IMR-90 (cell line): ENCODE measurements at regions not wholly inside any gene's neighbourhood (a gene's known extent, or its start where the extent isn't known, plus 50 kb on each side); places are given as distances from the start of the nearest gene placed in this dataset.

Experiments
- ATAC-seq: fragments of 200-7000 bp; cut with Tn5 transposase; 2 replicates; pipeline ENCODE4 v1.9.1; 2020; ENCODE audit warnings: low read depth, mild to moderate bottlenecking, moderate library complexity
- BruUV-seq: library from RNA; stranded (reverse); fragments of 400-500 nt; replicated peaks from 2 replicates; lab custom pipeline; 2021; lab: Mats Ljungman, UMichigan
- CTCF ChIA-PET: fragments of 300-600 bp; formaldehyde crosslinking; extraction: SDS; loops from one replicate; lab custom pipeline; 2021; ENCODE audit warnings: antibody characterized with exemption; lab: Yijun Ruan, JAX
- POLR2A ChIA-PET: fragments of 300-600 bp; sonication (Branson Sonifier 250); formaldehyde crosslinking; loops from one replicate; lab custom pipeline; 2022; ENCODE audit warnings: antibody characterized with exemption; ENCODE audit not compliant: unreplicated experiment; lab: Charles Lee
- DNase-seq: peaks from one replicate; pipeline ENCODE4 v3.0.0; 2013
- H2AFZ ChIP-seq: replicated peaks from 2 replicates; pipeline ENCODE3; 2013; ENCODE audit warnings: low read length, mild to moderate bottlenecking; ENCODE audit not compliant: poor library complexity
- H2AK5ac ChIP-seq: 2 replicates; pipeline ENCODE4 v1.6.1; 2013; ENCODE audit warnings: low read depth, low read length, inconsistent platforms
- H2AK9ac ChIP-seq: replicated peaks from 2 replicates; pipeline ENCODE3; 2013; ENCODE audit warnings: mild to moderate bottlenecking, low read depth, low read length, moderate library complexity; ENCODE audit not compliant: poor library complexity
- H2BK120ac ChIP-seq: 2 replicates; pipeline ENCODE4 v1.6.1; 2013; ENCODE audit warnings: low read depth, low read length, inconsistent platforms
- H2BK15ac ChIP-seq: 3 replicates; pipeline ENCODE4 v1.6.1; 2013; ENCODE audit warnings: low read depth, low read length, inconsistent platforms
- H2BK20ac ChIP-seq: 2 replicates; pipeline ENCODE4 v1.6.1; 2013; ENCODE audit warnings: low read depth, mild to moderate bottlenecking, inconsistent platforms, low read length, moderate library complexity
- H2BK5ac ChIP-seq: 2 replicates; pipeline ENCODE4 v1.6.1; 2013; ENCODE audit warnings: mild to moderate bottlenecking, low read depth, low read length, inconsistent platforms; ENCODE audit not compliant: poor library complexity, severe bottlenecking
- H3K14ac ChIP-seq: replicated peaks from 2 replicates; pipeline ENCODE4 v1.6.1; 2013; ENCODE audit warnings: low read depth, low read length, inconsistent platforms
- H3K18ac ChIP-seq: 2 replicates; pipeline ENCODE4 v1.6.1; 2013; ENCODE audit warnings: low read depth, low read length, control low read depth
- H3K23ac ChIP-seq: 2 replicates; pipeline ENCODE4 v1.6.1; 2013; ENCODE audit warnings: low read depth, low read length, inconsistent platforms
- H3K27ac ChIP-seq: 2 replicates; pipeline ENCODE4 v1.5.1; 2013; ENCODE audit warnings: mild to moderate bottlenecking, control low read depth, low read length; ENCODE audit not compliant: insufficient read depth
- H3K27me3 ChIP-seq: 2 replicates; pipeline ENCODE4 v1.6.1; 2013; ENCODE audit warnings: low read length; ENCODE audit not compliant: control insufficient read depth, insufficient read depth
- H3K36me3 ChIP-seq: 2 replicates; pipeline ENCODE4 v1.6.1; 2013; ENCODE audit warnings: low read length, mixed read lengths; ENCODE audit not compliant: control insufficient read depth, insufficient read depth
- H3K4ac ChIP-seq: 2 replicates; pipeline ENCODE4 v1.6.1; 2013; ENCODE audit warnings: low read depth, low read length, inconsistent platforms
- H3K4me1 ChIP-seq: 2 replicates; pipeline ENCODE4 v1.6.1; 2013; ENCODE audit warnings: low read length, mixed read lengths; ENCODE audit not compliant: control insufficient read depth, insufficient read depth
- H3K4me2 ChIP-seq: 2 replicates; pipeline ENCODE4 v1.6.1; 2013; ENCODE audit warnings: low read depth, mild to moderate bottlenecking, control low read depth, low read length, moderate library complexity
- H3K4me3 ChIP-seq: 2 replicates; pipeline ENCODE4 v1.5.1; 2013; ENCODE audit warnings: low read depth, mild to moderate bottlenecking, control low read depth, low read length, moderate library complexity; ENCODE audit not compliant: insufficient read depth
- H3K56ac ChIP-seq: 2 replicates; pipeline ENCODE4 v1.6.1; 2013; ENCODE audit warnings: low read length, inconsistent platforms; ENCODE audit not compliant: insufficient read depth; ENCODE audit errors: extremely low read depth
- H3K79me1 ChIP-seq, 2 experiments: 2 replicates each; pipeline ENCODE4 v1.6.1; 2013; ENCODE audit warnings: low read length in 2 of 2, inconsistent platforms in 1 of 2, low read depth in 1 of 2
- H3K9ac ChIP-seq: 2 replicates; pipeline ENCODE4 v1.6.1; 2013; ENCODE audit warnings: low read depth, low read length, control low read depth
- H3K9me1 ChIP-seq: 2 replicates; pipeline ENCODE4 v1.6.1; 2013; ENCODE audit warnings: low read length, inconsistent platforms; ENCODE audit not compliant: insufficient read depth
- H3K9me3 ChIP-seq: 2 replicates; pipeline ENCODE4 v1.6.1; 2013; ENCODE audit warnings: low read length; ENCODE audit not compliant: control insufficient read depth, insufficient read depth
- H4K20me1 ChIP-seq: 2 replicates; pipeline ENCODE4 v1.6.1; 2013; ENCODE audit warnings: low read length, inconsistent platforms; ENCODE audit not compliant: insufficient read depth
- H4K5ac ChIP-seq: 2 replicates; pipeline ENCODE4 v1.6.1; 2013; ENCODE audit warnings: mild to moderate bottlenecking, low read depth, low read length, control low read depth
- H4K8ac ChIP-seq, 2 experiments: 2 replicates each; pipeline ENCODE4 v1.6.1; 2013; ENCODE audit warnings: low read depth in 2 of 2, low read length in 2 of 2, control low read depth in 1 of 2, inconsistent platforms in 1 of 2
- H4K91ac ChIP-seq: 2 replicates; pipeline ENCODE4 v1.6.1; 2013; ENCODE audit warnings: low read depth, low read length, inconsistent platforms; ENCODE audit not compliant: insufficient read depth
- BHLHE40 ChIP-seq: fragments of 150-350 bp; IDR thresholded peaks from 2 replicates; pipeline ENCODE4 v1.6.1; 2016; ENCODE audit warnings: mild to moderate bottlenecking, low read depth, low read length
- CEBPB ChIP-seq: IDR thresholded peaks from 2 replicates; pipeline ENCODE4 v1.6.1; 2012; ENCODE audit warnings: low read depth, low read length, improper control_type of control experiment
- CHD1 ChIP-seq: IDR thresholded peaks from 2 replicates; pipeline ENCODE4 v1.6.1; 2012; ENCODE audit warnings: low read depth, low read length, improper control_type of control experiment
- FOS ChIP-seq: fragments of 150-350 bp; IDR thresholded peaks from 2 replicates; pipeline ENCODE4 v1.6.1; 2016; ENCODE audit warnings: low read depth, low read length
- MAFK ChIP-seq: IDR thresholded peaks from 2 replicates; pipeline ENCODE4 v1.6.1; 2012; ENCODE audit warnings: low read depth, low read length, improper control_type of control experiment
- MAZ ChIP-seq: IDR thresholded peaks from 2 replicates; pipeline ENCODE4 v1.6.1; 2012; ENCODE audit warnings: low read depth, mild to moderate bottlenecking, low read length, improper control_type of control experiment, moderate library complexity, borderline replicate concordance
- MXI1 ChIP-seq: IDR thresholded peaks from 2 replicates; pipeline ENCODE4 v1.6.1; 2012; ENCODE audit warnings: low read depth, mild to moderate bottlenecking, low read length, moderate library complexity, borderline replicate concordance
- NFE2L2 ChIP-seq: fragments of 150-350 bp; IDR thresholded peaks from 2 replicates; pipeline ENCODE4 v1.6.1; 2016; ENCODE audit warnings: low read depth, mild to moderate bottlenecking, low read length
- POLR2A ChIP-seq: IDR thresholded peaks from 2 replicates; pipeline ENCODE4 v1.6.1; 2012; ENCODE audit warnings: mild to moderate bottlenecking, low read depth, low read length
- RAD21 ChIP-seq: IDR thresholded peaks from 2 replicates; pipeline ENCODE4 v1.6.1; 2012; ENCODE audit warnings: low read length, improper control_type of control experiment
- RCOR1 ChIP-seq: IDR thresholded peaks from 2 replicates; pipeline ENCODE4 v1.6.1; 2012; ENCODE audit warnings: mild to moderate bottlenecking, low read length, improper control_type of control experiment; ENCODE audit not compliant: insufficient replicate concordance
- RFX5 ChIP-seq: IDR thresholded peaks from 2 replicates; pipeline ENCODE4 v1.8.0; 2012; ENCODE audit warnings: low read depth, mild to moderate bottlenecking, low read length, moderate library complexity
- SMC3 ChIP-seq: fragments of 150-350 bp; IDR thresholded peaks from 2 replicates; pipeline ENCODE4 v1.6.1; 2016; ENCODE audit warnings: low read depth, mild to moderate bottlenecking, antibody characterized with exemption, low read length, moderate library complexity
- WGBS, 2 experiments: methylation state at CpG; one replicate each; pipeline versions ENCODE4 v1.1.5 to v1.1.7; 2013; ENCODE audit warnings: missing lambda C conversion rate in 2 of 2; ENCODE audit not compliant: insufficient read length in 1 of 2; ENCODE audit errors: extremely low coverage in 2 of 2; 5-methylcytosine and 5-hydroxymethylcytosine counted together
- dilution Hi-C: fragments of 300-500 bp; cut with HindIII; formaldehyde crosslinking; loops from one replicate; pipeline ENCODE4 v1.14.3; 2018; ENCODE audit warnings: low sequenced_read_pairs; ENCODE audit not compliant: unreplicated experiment
- in situ Hi-C: fragments of 300-500 bp; cut with MboI; formaldehyde crosslinking; loops from 3 replicates; pipeline ENCODE4 v1.14.3; 2019; ENCODE audit warnings: low sequenced_read_pairs, inconsistent platforms, mixed read lengths
- intact Hi-C: fragments of 100-400 bp; cut with micrococcal nuclease; formaldehyde crosslinking; loops from 2 replicates; pipeline ENCODE4 v1.10.0; 2022
- TF ChIP-seq, protein P1 (sequence below): fragments of 150-350 bp; IDR thresholded peaks from 2 replicates; pipeline ENCODE4 v1.6.1; 2016; ENCODE audit warnings: low read depth, mild to moderate bottlenecking, low read length, moderate library complexity, borderline replicate concordance
- TF ChIP-seq, protein P2 (sequence below): fragments of 150-350 bp; IDR thresholded peaks from 2 replicates; pipeline ENCODE4 v1.6.1; 2017; ENCODE audit warnings: mild to moderate bottlenecking, antibody characterized with exemption, low read length, low read depth
- TF ChIP-seq, protein P3 (sequence below): conservative IDR thresholded peaks from 2 replicates; pipeline ENCODE4 v1.5.1; 2012; ENCODE audit warnings: mild to moderate bottlenecking, low read depth, low read length, improper control_type of control experiment

DNA sequence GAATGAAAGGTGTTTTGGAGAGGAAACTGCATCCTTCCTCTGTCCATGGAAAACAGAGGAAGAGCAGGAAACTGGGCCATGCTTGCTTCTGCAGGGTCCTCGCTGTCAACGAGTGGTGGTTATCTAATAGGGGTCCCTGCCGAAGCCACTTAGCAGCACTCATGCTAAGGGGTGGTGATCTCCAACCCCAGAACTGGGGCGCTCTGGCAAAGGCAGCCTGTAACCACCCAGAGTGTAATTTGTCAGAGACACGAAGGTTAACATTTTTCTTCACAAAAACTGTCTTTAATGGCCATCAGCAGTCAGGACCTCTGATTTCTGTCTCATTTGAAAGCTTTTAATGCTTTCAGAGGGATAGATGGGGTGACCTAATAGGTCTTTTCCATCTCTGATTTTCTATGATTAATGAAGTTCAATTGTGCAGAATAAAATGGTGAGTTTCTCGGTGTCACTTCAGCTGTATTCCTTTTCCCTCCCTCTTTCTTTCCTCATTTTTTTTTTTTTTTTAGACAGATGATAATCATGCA, 231.3 kb upstream of the CELF4 start:
- no peak overlapping the region for H3K4ac ChIP-seq
- no peaks in the 10 kb centered on the region for H3K36me3 ChIP-seq
- no CpG with 5 or more reads among the region's 6 CpGs for WGBS, 2 experiments
- BruUV-seq, result no TSS peak
- H2BK20ac ChIP-seq, result no peak overlapping the region
- H3K14ac ChIP-seq, result no peak overlapping the region
- H3K4me1 ChIP-seq, result no peaks in the 10 kb centered on the region
- H2BK15ac ChIP-seq, result no peak overlapping the region
- no peaks in the 10 kb centered on the region for H4K20me1 ChIP-seq
- no peak overlapping the region for H2AFZ ChIP-seq
- no peak overlapping the region for H3K9ac ChIP-seq
- H3K23ac ChIP-seq, result no peak overlapping the region
- CTCF ChIA-PET, result no interaction called here
- H3K27ac ChIP-seq, result no peak overlapping the region
- H4K5ac ChIP-seq, result no peak overlapping the region
- no peak overlapping the region for H3K18ac ChIP-seq
- no peak overlapping the region for H3K56ac ChIP-seq
- TF ChIP-seq BHLHE40 (no peak), RFX5 (no peak), RCOR1 (no peak), SMC3 (no peak), FOS (no peak), CEBPB (no peak), CHD1 (no peak), MAZ (no peak), POLR2A (no peak), MAFK (no peak), NFE2L2 (no peak), MXI1 (no peak), RAD21 (no peak)
- TF ChIP-seq, protein P1, sequence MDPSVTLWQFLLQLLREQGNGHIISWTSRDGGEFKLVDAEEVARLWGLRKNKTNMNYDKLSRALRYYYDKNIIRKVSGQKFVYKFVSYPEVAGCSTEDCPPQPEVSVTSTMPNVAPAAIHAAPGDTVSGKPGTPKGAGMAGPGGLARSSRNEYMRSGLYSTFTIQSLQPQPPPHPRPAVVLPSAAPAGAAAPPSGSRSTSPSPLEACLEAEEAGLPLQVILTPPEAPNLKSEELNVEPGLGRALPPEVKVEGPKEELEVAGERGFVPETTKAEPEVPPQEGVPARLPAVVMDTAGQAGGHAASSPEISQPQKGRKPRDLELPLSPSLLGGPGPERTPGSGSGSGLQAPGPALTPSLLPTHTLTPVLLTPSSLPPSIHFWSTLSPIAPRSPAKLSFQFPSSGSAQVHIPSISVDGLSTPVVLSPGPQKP, result no peak
- TF ChIP-seq, protein P2, sequence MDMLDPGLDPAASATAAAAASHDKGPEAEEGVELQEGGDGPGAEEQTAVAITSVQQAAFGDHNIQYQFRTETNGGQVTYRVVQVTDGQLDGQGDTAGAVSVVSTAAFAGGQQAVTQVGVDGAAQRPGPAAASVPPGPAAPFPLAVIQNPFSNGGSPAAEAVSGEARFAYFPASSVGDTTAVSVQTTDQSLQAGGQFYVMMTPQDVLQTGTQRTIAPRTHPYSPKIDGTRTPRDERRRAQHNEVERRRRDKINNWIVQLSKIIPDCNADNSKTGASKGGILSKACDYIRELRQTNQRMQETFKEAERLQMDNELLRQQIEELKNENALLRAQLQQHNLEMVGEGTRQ, result no peak
- TF ChIP-seq, protein P3, sequence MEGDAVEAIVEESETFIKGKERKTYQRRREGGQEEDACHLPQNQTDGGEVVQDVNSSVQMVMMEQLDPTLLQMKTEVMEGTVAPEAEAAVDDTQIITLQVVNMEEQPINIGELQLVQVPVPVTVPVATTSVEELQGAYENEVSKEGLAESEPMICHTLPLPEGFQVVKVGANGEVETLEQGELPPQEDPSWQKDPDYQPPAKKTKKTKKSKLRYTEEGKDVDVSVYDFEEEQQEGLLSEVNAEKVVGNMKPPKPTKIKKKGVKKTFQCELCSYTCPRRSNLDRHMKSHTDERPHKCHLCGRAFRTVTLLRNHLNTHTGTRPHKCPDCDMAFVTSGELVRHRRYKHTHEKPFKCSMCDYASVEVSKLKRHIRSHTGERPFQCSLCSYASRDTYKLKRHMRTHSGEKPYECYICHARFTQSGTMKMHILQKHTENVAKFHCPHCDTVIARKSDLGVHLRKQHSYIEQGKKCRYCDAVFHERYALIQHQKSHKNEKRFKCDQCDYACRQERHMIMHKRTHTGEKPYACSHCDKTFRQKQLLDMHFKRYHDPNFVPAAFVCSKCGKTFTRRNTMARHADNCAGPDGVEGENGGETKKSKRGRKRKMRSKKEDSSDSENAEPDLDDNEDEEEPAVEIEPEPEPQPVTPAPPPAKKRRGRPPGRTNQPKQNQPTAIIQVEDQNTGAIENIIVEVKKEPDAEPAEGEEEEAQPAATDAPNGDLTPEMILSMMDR, result no peak
- H3K4me3 ChIP-seq, result no peak overlapping the region
- in situ Hi-C loops (no loop called here), dilution Hi-C loops (no loop called here), intact Hi-C loops (no loop called here)
- ATAC-seq, result no peak
- no peak for DNase-seq
- H2BK5ac ChIP-seq, result no peak overlapping the region
- no peak overlapping the region for H4K91ac ChIP-seq
- H3K9me3 ChIP-seq, result peaks cover 19% of the 10 kb centered on the region; the same call in 1 of the 2 replicates
- POLR2A ChIA-PET, result no interaction called here
- H3K27me3 ChIP-seq, result no peaks in the 10 kb centered on the region
- no peak overlapping the region for H2AK5ac ChIP-seq
- H2BK120ac ChIP-seq, result no peak overlapping the region
- no peaks in the 10 kb centered on the region for H3K9me1 ChIP-seq
- H4K8ac ChIP-seq, result no peak overlapping the region
- no peak overlapping the region for H3K4me2 ChIP-seq
- no peaks in the 10 kb centered on the region for H3K79me1 ChIP-seq
- H2AK9ac ChIP-seq, result no peak overlapping the region
